HEK293 (cell line): ENCODE measurements at regions not wholly inside any gene's neighbourhood (a gene's known extent, or its start where the extent isn't known, plus 50 kb on each side); places are given as distances from the start of the nearest gene placed in this dataset.

Experiments
- CTCF ChIA-PET: fragments of 350-600 bp; formaldehyde crosslinking; extraction: SDS; loops from one replicate; lab custom pipeline; 2021; ENCODE audit warnings: antibody characterized with exemption; lab: Yijun Ruan, JAX
- POLR2A ChIA-PET: fragments of 300-600 bp; formaldehyde crosslinking; extraction: SDS; loops from one replicate; lab custom pipeline; 2020; ENCODE audit warnings: antibody characterized with exemption, inconsistent platforms; lab: Yijun Ruan, JAX
- H3K27ac ChIP-seq: fragments of 200-500 bp; sonication (Bioruptor generic); 2 replicates; pipeline ENCODE4 v1.5.1; 2014; ENCODE audit warnings: low read depth, low read length, control low read depth, inconsistent platforms; ENCODE audit errors: extremely low read depth
- H3K36me3 ChIP-seq, 2 experiments: fragments of 200-500 bp in 1 of 2; sonication (Bioruptor generic) in 1 of 2; 1 replicate in 1 of 2; 2 replicates in 1 of 2; pipeline ENCODE4 v1.5.1; 2014 to 2017; ENCODE audit warnings: inconsistent platforms in 2 of 2, low read length in 2 of 2; ENCODE audit not compliant: control insufficient read depth in 2 of 2, insufficient read depth in 1 of 2
- H3K4me1 ChIP-seq: fragments of 200-500 bp; sonication (Bioruptor generic); 2 replicates; pipeline ENCODE4 v1.5.1; 2014; ENCODE audit warnings: mild to moderate bottlenecking, low read length, inconsistent platforms; ENCODE audit not compliant: control insufficient read depth, insufficient read depth
- H3K4me3 ChIP-seq: 2 replicates; pipeline ENCODE4 v1.5.1; 2011; ENCODE audit warnings: low read depth, mild to moderate bottlenecking, control low read depth, low read length, moderate library complexity
- H3K9me3 ChIP-seq: fragments of 200-500 bp; sonication (Bioruptor generic); 2 replicates; pipeline ENCODE4 v1.5.1; 2014; ENCODE audit warnings: low read depth, low read length, inconsistent platforms; ENCODE audit not compliant: control insufficient read depth, insufficient read depth
- ATF2 ChIP-seq: fragments of 450-650 bp; formaldehyde crosslinking; IDR thresholded peaks from 2 replicates; pipeline ENCODE4 v1.5.1; 2016; ENCODE audit warnings: missing biosample characterization, missing genetic modification characterization, low read depth
- KLF8 ChIP-seq: fragments of 450-650 bp; formaldehyde crosslinking; IDR thresholded peaks from 2 replicates; pipeline ENCODE4 v1.5.1; 2016; ENCODE audit warnings: missing biosample characterization, missing genetic modification characterization
- PRDM1 ChIP-seq: fragments of 450-650 bp; formaldehyde crosslinking; IDR thresholded peaks from 2 replicates; pipeline ENCODE4; 2016; ENCODE audit warnings: missing biosample characterization, missing genetic modification characterization
- PRDM4 ChIP-seq: fragments of 450-650 bp; formaldehyde crosslinking; IDR thresholded peaks from 2 replicates; pipeline ENCODE4 v1.5.1; 2017; ENCODE audit warnings: missing biosample characterization, missing genetic modification characterization
- SCRT2 ChIP-seq: fragments of 450-650 bp; formaldehyde crosslinking; IDR thresholded peaks from 2 replicates; pipeline ENCODE4 v1.5.1; 2016; ENCODE audit warnings: missing biosample characterization, missing genetic modification characterization
- TRIM28 ChIP-seq: IDR thresholded peaks from 2 replicates; pipeline ENCODE4 v1.6.1; 2011; ENCODE audit warnings: low read length, control low read depth, borderline replicate concordance
- ZBTB17 ChIP-seq: fragments of 450-650 bp; formaldehyde crosslinking; IDR thresholded peaks from 2 replicates; pipeline ENCODE4 v1.5.1; 2016; ENCODE audit warnings: missing biosample characterization, missing genetic modification characterization
- ZBTB21 ChIP-seq: fragments of 450-650 bp; formaldehyde crosslinking; IDR thresholded peaks from 2 replicates; pipeline ENCODE4 v1.5.1; 2017; ENCODE audit warnings: missing biosample characterization, missing genetic modification characterization
- ZBTB49 ChIP-seq: fragments of 450-650 bp; formaldehyde crosslinking; IDR thresholded peaks from 2 replicates; pipeline ENCODE4 v1.5.1; 2016; ENCODE audit warnings: missing biosample characterization, missing genetic modification characterization, low read depth
- ZBTB6 ChIP-seq: fragments of 450-650 bp; formaldehyde crosslinking; IDR thresholded peaks from 2 replicates; pipeline ENCODE4 v1.5.1; 2017; ENCODE audit warnings: missing biosample characterization, missing genetic modification characterization
- ZNF394 ChIP-seq: fragments of 450-650 bp; formaldehyde crosslinking; IDR thresholded peaks from 2 replicates; pipeline ENCODE4 v1.5.1; 2016; ENCODE audit warnings: missing biosample characterization, missing genetic modification characterization, mild to moderate bottlenecking, moderate library complexity, borderline replicate concordance
- ZNF473 ChIP-seq: fragments of 450-650 bp; formaldehyde crosslinking; IDR thresholded peaks from 2 replicates; pipeline ENCODE4 v1.5.1; 2017; ENCODE audit warnings: missing biosample characterization, missing genetic modification characterization
- ZNF530 ChIP-seq: fragments of 450-650 bp; formaldehyde crosslinking; IDR thresholded peaks from 2 replicates; pipeline ENCODE4 v1.5.1; 2016; ENCODE audit warnings: low read depth, missing biosample characterization, missing genetic modification characterization
- ZNF677 ChIP-seq: fragments of 450-650 bp; IDR thresholded peaks from 2 replicates; pipeline ENCODE4 v1.5.0; 2018; ENCODE audit warnings: missing biosample characterization, mild to moderate bottlenecking, missing genetic modification characterization, moderate library complexity
- ZNF707 ChIP-seq: fragments of 450-650 bp; formaldehyde crosslinking; IDR thresholded peaks from 2 replicates; pipeline ENCODE4 v1.5.1; 2016; ENCODE audit warnings: missing biosample characterization, missing genetic modification characterization
- ZSCAN4 ChIP-seq: fragments of 450-650 bp; formaldehyde crosslinking; IDR thresholded peaks from 2 replicates; pipeline ENCODE4 v1.5.1; 2017; ENCODE audit warnings: missing biosample characterization, missing genetic modification characterization
- ZXDB ChIP-seq: fragments of 450-650 bp; formaldehyde crosslinking; IDR thresholded peaks from 2 replicates; pipeline ENCODE4 v1.5.1; 2016; ENCODE audit warnings: missing biosample characterization, missing genetic modification characterization

- no peaks in the 10 kb centered on the region for H3K36me3 ChIP-seq
- no peak overlapping the region for H3K27ac ChIP-seq
- no peak overlapping the region for H3K4me3 ChIP-seq
- no peak for TF ChIP-seq ZBTB21 (tag by site-specific recombination)
- no peak for TF ChIP-seq ZNF530 (tag by site-specific recombination)
- no peaks in the 10 kb centered on the region for H3K9me3 ChIP-seq
- POLR2A ChIA-PET, result no interaction called here
- no peaks in the 10 kb centered on the region for H3K4me1 ChIP-seq
- CTCF ChIA-PET, result no interaction called here
These were observed 602.9 kb upstream of the ARID1B start for GRCh38 chr6:156174031-156174890.

GRCh38 chr6:156169371-156169770, 607.8 kb upstream of the ARID1B start:
- Histone ChIP-seq H3K9me3 (no peaks in the 10 kb centered on the region), H3K27ac (no peak overlapping the region), H3K36me3 (no peaks in the 10 kb centered on the region), H3K4me1 (no peaks in the 10 kb centered on the region), H3K4me3 (no peak overlapping the region)
- ChIA-PET CTCF (no interaction called here), POLR2A (no interaction called here)
- TF ChIP-seq ZNF473 (tag by site-specific recombination), result no peak
- TF ChIP-seq TRIM28, result no peak
- no peak for TF ChIP-seq ZNF530 (tag by site-specific recombination)
- TF ChIP-seq ZBTB17 (tag by site-specific recombination), result no peak
- no peak for TF ChIP-seq ZNF677 (tag by site-specific recombination)
- no peak for TF ChIP-seq ZXDB (tag by site-specific recombination)
- TF ChIP-seq ZSCAN4 (tag by site-specific recombination), result no peak
- TF ChIP-seq KLF8 (tag by site-specific recombination), result no peak
- TF ChIP-seq ZNF707 (tag by site-specific recombination), result no peak

- TF ChIP-seq PRDM4 (tag by site-specific recombination), result no peak
- no peak for TF ChIP-seq ATF2
- TF ChIP-seq ZBTB6 (tag by site-specific recombination), result no peak
- TF ChIP-seq PRDM1 (tag by site-specific recombination), result no peak
- TF ChIP-seq ZBTB49 (tag by site-specific recombination), result no peak
- peak; percentile 50; the same call in 1 of the 2 replicates for TF ChIP-seq SCRT2 (tag by site-specific recombination)
- no peak for TF ChIP-seq ZNF394 (tag by site-specific recombination)
- POLR2A ChIA-PET, result no interaction called here
- H3K4me3 ChIP-seq, result no peak overlapping the region
- no peaks in the 10 kb centered on the region for H3K4me1 ChIP-seq
- no peaks in the 10 kb centered on the region for H3K36me3 ChIP-seq
- no peak overlapping the region for H3K27ac ChIP-seq
- CTCF ChIA-PET, result interaction anchor here (0.7 kb wide), 1 partner anchor 47 kb away, joined by 3 read pairs; no protein-coding TSS in a partner anchor
- no peaks in the 10 kb centered on the region for H3K9me3 ChIP-seq
These were observed 609.5 kb upstream of the ARID1B start for GRCh38 chr6:156167625-156168071.
